T-cell (primary cell): ENCODE measurements at regions not wholly inside any gene's neighbourhood (a gene's known extent, or its start where the extent isn't known, plus 50 kb on each side); places are given as distances from the start of the nearest gene placed in this dataset.

Source experiments
- ATAC-seq, 4 experiments: fragments of 200-7000 bp in 3 of 4; fragments of 150-1000 bp in 1 of 4; cut with Tn5 transposase; replicated peaks in 1 of 4; 1 replicate in 3 of 4; 2 replicates in 1 of 4; pipeline ENCODE4 v1.10.0; 2021; ENCODE audit warnings: moderate library complexity in 3 of 4, mild to moderate bottlenecking in 2 of 4, moderate number of reproducible peaks in 1 of 4
- CTCF ChIA-PET, 2 donors: fragments of 300-600 bp; sonication (Branson Sonifier 250); formaldehyde crosslinking; loops; one replicate each; lab custom pipeline; 2022; ENCODE audit warnings: antibody characterized with exemption in 2 of 2; lab: Charles Lee
- POLR2A ChIA-PET, 2 donors: fragments of 300-600 bp; sonication (Branson Sonifier 250); formaldehyde crosslinking; loops; one replicate each; lab custom pipeline; 2022; ENCODE audit warnings: antibody characterized with exemption in 2 of 2; lab: Charles Lee
- DNase-seq, 35 experiments: peaks; one replicate each; pipeline versions ENCODE4 v3.0.0 to v3.0.0-alpha.2; 2013 to 2023
- H3K27ac ChIP-seq: one replicate; pipeline ENCODE4 v1.5.1; 2013; ENCODE audit warnings: low read length
- H3K27me3 ChIP-seq, 2 experiments: replicated peaks in 1 of 2; 1 replicate in 1 of 2; 2 replicates in 1 of 2; pipeline versions ENCODE4 v1.6.1 to v1.7.0; 2013; ENCODE audit warnings: low read length in 1 of 2, mixed read lengths in 1 of 2; ENCODE audit not compliant: control insufficient read depth in 2 of 2, insufficient read depth in 2 of 2; ENCODE audit errors: extremely low read depth in 1 of 2
- H3K36me3 ChIP-seq, 2 donors: 1 replicate in 1 of 2; 2 replicates in 1 of 2; pipeline versions ENCODE4 v1.6.1 to v1.7.0; 2013; ENCODE audit warnings: low read length in 1 of 2; ENCODE audit not compliant: control insufficient read depth in 2 of 2, insufficient read depth in 1 of 2; ENCODE audit errors: extremely low read depth in 1 of 2
- H3K4me1 ChIP-seq, 2 experiments: 1 replicate in 1 of 2; 2 replicates in 1 of 2; pipeline versions ENCODE4 v1.6.1 to v1.7.0; 2013; ENCODE audit warnings: low read length in 2 of 2, mixed read lengths in 1 of 2; ENCODE audit not compliant: insufficient read depth in 2 of 2, control insufficient read depth in 1 of 2; ENCODE audit errors: extremely low read depth in 1 of 2
- H3K4me3 ChIP-seq, 2 donors: 1 replicate in 1 of 2; 2 replicates in 1 of 2; pipeline versions ENCODE4 v1.5.1 to v1.7.0; 2013; ENCODE audit warnings: mild to moderate bottlenecking in 2 of 2, low read length in 1 of 2, moderate library complexity in 1 of 2; ENCODE audit not compliant: control insufficient read depth in 1 of 2; ENCODE audit errors: extremely low read depth in 1 of 2
- H3K9me3 ChIP-seq: 2 replicates; pipeline ENCODE4 v1.7.0; 2013
- H3K27ac Mint-ChIP-seq, 2 donors: one replicate each; pipeline ENCODE4 v1.8.0; 2020 to 2021; ENCODE audit warnings: mild to moderate bottlenecking in 2 of 2, mixed read lengths in 2 of 2
- H3K27me3 Mint-ChIP-seq, 2 donors: one replicate each; pipeline ENCODE4 v1.8.0; 2021 to 2022; ENCODE audit warnings: mixed read lengths in 2 of 2
- H3K36me3 Mint-ChIP-seq: one replicate; pipeline ENCODE4 v1.8.0; 2021; ENCODE audit warnings: mixed read lengths
- H3K4me1 Mint-ChIP-seq, 3 donors: one replicate each; pipeline ENCODE4 v1.8.0; 2020 to 2022; ENCODE audit warnings: mixed read lengths in 3 of 3, mild to moderate bottlenecking in 1 of 3
- H3K4me3 Mint-ChIP-seq, 3 donors: one replicate each; pipeline ENCODE4 v1.8.0; 2020 to 2022; ENCODE audit warnings: mild to moderate bottlenecking in 3 of 3, mixed read lengths in 3 of 3, moderate library complexity in 3 of 3
- H3K9me3 Mint-ChIP-seq, 3 donors: one replicate each; pipeline ENCODE4 v1.8.0; 2020 to 2022; ENCODE audit warnings: mixed read lengths in 3 of 3
- WGBS: methylation state at CpG from one replicate; pipeline ENCODE4 v1.1.5; 2013; ENCODE audit warnings: missing lambda C conversion rate; ENCODE audit not compliant: insufficient coverage; 5-methylcytosine and 5-hydroxymethylcytosine counted together

- ChIA-PET POLR2A (no interaction called here), CTCF (no interaction called here)
- Histone ChIP-seq H3K36me3 (no peaks in the 10 kb centered on the region), H3K4me3 (no peak overlapping the region), H3K27ac (no peak overlapping the region), H3K4me1 (no peaks in the 10 kb centered on the region), H3K9me3 (no peaks in the 10 kb centered on the region), H3K27me3 (no peaks in the 10 kb centered on the region)
- Mint-ChIP-seq H3K9me3 (no peaks in the 10 kb centered on the region), H3K4me1 (no peaks in the 10 kb centered on the region), H3K27me3 (peaks cover 0 to 19% of the 10 kb centered on the region in 2 donors), H3K27ac (no peak overlapping the region), H3K4me3 (no peak overlapping the region), H3K36me3 (no peaks in the 10 kb centered on the region)
- no peak for DNase-seq
- no peak for ATAC-seq
- WGBS, result no CpG with 5 or more reads among the region's 1 CpG
Observed at GRCh38 chr6:122077603-122078002, 321.8 kb upstream of the HSF2 start.

GRCh38 chr6:122078481-122078880 lies 321.0 kb upstream of the HSF2 start:
- DNase-seq, result no peak
- Histone ChIP-seq H3K9me3 (no peaks in the 10 kb centered on the region), H3K27ac (no peak overlapping the region), H3K4me3 (no peak overlapping the region), H3K4me1 (no peaks in the 10 kb centered on the region), H3K27me3 (no peaks in the 10 kb centered on the region), H3K36me3 (no peaks in the 10 kb centered on the region)
- H3K36me3 Mint-ChIP-seq, result no peaks in the 10 kb centered on the region
- H3K4me3 Mint-ChIP-seq, result no peak overlapping the region
- WGBS, result 83% methylated on average over 4 of the region's 4 CpGs
- H3K27ac Mint-ChIP-seq, result no peak overlapping the region
- peaks cover 0 to 19% of the 10 kb centered on the region in 2 donors for H3K27me3 Mint-ChIP-seq
- H3K9me3 Mint-ChIP-seq, result no peaks in the 10 kb centered on the region
- ChIA-PET CTCF (no interaction called here), POLR2A (no interaction called here)
- H3K4me1 Mint-ChIP-seq, result no peaks in the 10 kb centered on the region
- no peak for ATAC-seq

DNA sequence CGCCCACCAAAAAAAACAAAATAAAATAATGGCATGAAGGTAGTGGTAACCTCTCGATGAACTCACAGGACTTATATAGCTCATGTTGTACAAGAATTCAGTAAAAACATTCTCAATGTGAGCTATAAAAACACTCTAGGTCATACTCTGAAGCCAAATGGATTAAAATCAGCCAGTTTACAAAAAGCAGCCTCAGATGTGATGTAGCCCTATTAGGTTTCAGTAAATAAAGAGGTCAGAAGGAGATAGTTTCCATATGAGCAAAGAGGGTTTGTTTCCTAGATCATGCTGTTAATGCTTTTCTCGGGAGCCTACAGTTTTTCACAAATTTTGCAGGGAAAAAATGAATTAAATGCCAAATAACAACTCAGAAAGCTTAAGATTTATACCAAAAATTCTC lies 319.5 kb upstream of the HSF2 start:
- no peaks in the 10 kb centered on the region for H3K4me1 ChIP-seq
- no peak overlapping the region for H3K4me3 ChIP-seq
- Mint-ChIP-seq H3K36me3 (no peaks in the 10 kb centered on the region), H3K9me3 (no peaks in the 10 kb centered on the region), H3K27ac (no peak overlapping the region), H3K4me3 (no peak overlapping the region), H3K4me1 (no peaks in the 10 kb centered on the region), H3K27me3 (peaks cover 0 to 14% of the 10 kb centered on the region in 2 donors)
- CTCF ChIA-PET, result no interaction called here
- POLR2A ChIA-PET, result no interaction called here
- H3K27me3 ChIP-seq, result no peaks in the 10 kb centered on the region
- no peaks in the 10 kb centered on the region for H3K9me3 ChIP-seq
- ATAC-seq (no peak), DNase-seq (no peak)
- no CpG with 5 or more reads among the region's 3 CpGs for WGBS
- H3K36me3 ChIP-seq, result no peaks in the 10 kb centered on the region
- H3K27ac ChIP-seq, result no peak overlapping the region

- H3K9me3 ChIP-seq, result no peaks in the 10 kb centered on the region
- no peak overlapping the region for H3K4me3 Mint-ChIP-seq
- H3K27ac Mint-ChIP-seq, result no peak overlapping the region
- no peak overlapping the region for H3K27ac ChIP-seq
- H3K9me3 Mint-ChIP-seq, result no peaks in the 10 kb centered on the region
- CTCF ChIA-PET, result no interaction called here
- H3K27me3 Mint-ChIP-seq, result peaks cover 0 to 10% of the 10 kb centered on the region in 2 donors
- H3K27me3 ChIP-seq, result no peaks in the 10 kb centered on the region
- no peaks in the 10 kb centered on the region for H3K4me1 ChIP-seq
- POLR2A ChIA-PET, result interaction anchor here in 1 of 2 donors (0.6 kb wide), 1 partner anchor 1989 kb away, joined by 3 read pairs; no protein-coding TSS in a partner anchor
- H3K36me3 ChIP-seq, result no peaks in the 10 kb centered on the region
- ATAC-seq (no peak), DNase-seq (no peak)
- no peaks in the 10 kb centered on the region for H3K4me1 Mint-ChIP-seq
- H3K36me3 Mint-ChIP-seq, result no peaks in the 10 kb centered on the region
- WGBS, result 73% methylated on average over 3 of the region's 5 CpGs
- no peak overlapping the region for H3K4me3 ChIP-seq
Observed at GRCh38 chr6:122081921-122082320, 317.5 kb upstream of the HSF2 start.

- H3K27me3 Mint-ChIP-seq, result peaks cover 0 to 10% of the 10 kb centered on the region in 2 donors
- no peak overlapping the region for H3K27ac ChIP-seq
- H3K9me3 Mint-ChIP-seq, result no peaks in the 10 kb centered on the region
- no peak for ATAC-seq
- no peaks in the 10 kb centered on the region for H3K36me3 Mint-ChIP-seq
- no peak overlapping the region for H3K4me3 ChIP-seq
- H3K4me1 Mint-ChIP-seq, result no peaks in the 10 kb centered on the region
- H3K4me3 Mint-ChIP-seq, result no peak overlapping the region
- CTCF ChIA-PET, result no interaction called here
- H3K27ac Mint-ChIP-seq, result no peak overlapping the region
- 92% methylated on average over 12 of the region's 13 CpGs for WGBS
- H3K9me3 ChIP-seq, result no peaks in the 10 kb centered on the region
- no peaks in the 10 kb centered on the region for H3K36me3 ChIP-seq
- no peaks in the 10 kb centered on the region for H3K4me1 ChIP-seq
- H3K27me3 ChIP-seq, result no peaks in the 10 kb centered on the region
- no peak for DNase-seq
- POLR2A ChIA-PET, result interaction anchor here in 1 of 2 donors (0.6 kb wide), 1 partner anchor 1988 kb away, joined by 3 read pairs; no protein-coding TSS in a partner anchor
Observed at GRCh38 chr6:122082370-122082769, 317.1 kb upstream of the HSF2 start.

DNA sequence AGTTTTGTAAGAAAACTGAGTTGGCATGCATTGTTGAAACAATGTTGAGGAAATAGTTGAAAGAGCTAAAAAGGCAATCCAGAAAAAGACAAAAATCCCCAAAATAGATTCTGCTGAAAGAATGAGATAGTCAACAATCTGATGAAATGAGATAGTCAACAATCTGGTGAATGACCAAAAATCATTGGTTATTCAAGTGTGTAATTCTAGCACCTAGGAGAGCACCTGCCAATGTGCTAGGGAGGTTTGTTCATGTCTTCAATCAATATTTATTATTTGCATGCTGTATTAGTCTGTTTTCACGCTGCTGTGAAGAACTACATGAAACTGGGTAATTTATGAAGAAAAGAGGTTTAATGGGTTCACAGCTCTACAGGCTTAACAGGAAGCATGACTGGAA lies 307.1 kb upstream of the HSF2 start:
- Mint-ChIP-seq H3K27me3 (no peaks in the 10 kb centered on the region), H3K27ac (no peak overlapping the region), H3K4me3 (no peak overlapping the region), H3K9me3 (no peaks in the 10 kb centered on the region), H3K36me3 (no peaks in the 10 kb centered on the region), H3K4me1 (no peaks in the 10 kb centered on the region)
- Histone ChIP-seq H3K27me3 (no peaks in the 10 kb centered on the region), H3K27ac (no peak overlapping the region), H3K4me1 (no peaks in the 10 kb centered on the region), H3K9me3 (no peaks in the 10 kb centered on the region), H3K4me3 (no peak overlapping the region), H3K36me3 (no peaks in the 10 kb centered on the region)
- DNase-seq, result no peak
- no peak for ATAC-seq
- no CpG with 5 or more reads among the region's 1 CpG for WGBS
- ChIA-PET CTCF (no interaction called here), POLR2A (no interaction called here)

DNA sequence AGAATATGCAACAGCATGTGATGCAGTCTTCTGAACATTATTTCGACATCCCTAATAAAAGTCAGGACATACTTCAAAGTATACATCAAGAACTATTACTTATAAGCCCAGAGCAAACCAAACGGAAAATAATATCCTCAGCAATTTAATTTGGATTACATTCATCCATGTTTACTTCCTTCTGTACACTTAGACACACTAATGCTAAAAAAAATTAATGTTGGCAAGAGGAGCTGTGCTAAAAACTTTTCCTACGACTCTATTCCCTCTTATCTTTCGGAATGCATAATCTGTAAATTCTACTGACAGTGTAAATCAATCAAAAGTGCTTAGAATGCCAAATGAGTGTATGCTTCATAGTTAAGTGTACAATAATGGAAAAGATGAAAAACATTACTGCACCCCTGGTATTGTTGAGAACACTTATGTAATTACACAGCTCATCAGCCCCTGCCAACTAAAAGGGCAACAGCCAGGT lies 301.2 kb upstream of the HSF2 start:
- no peaks in the 10 kb centered on the region for H3K36me3 Mint-ChIP-seq
- POLR2A ChIA-PET, result no interaction called here
- Histone ChIP-seq H3K36me3 (no peaks in the 10 kb centered on the region), H3K4me3 (no peak overlapping the region), H3K27me3 (no peaks in the 10 kb centered on the region), H3K4me1 (no peaks in the 10 kb centered on the region), H3K27ac (no peak overlapping the region), H3K9me3 (no peaks in the 10 kb centered on the region)
- CTCF ChIA-PET, result no interaction called here
- no peaks in the 10 kb centered on the region for H3K4me1 Mint-ChIP-seq
- no CpG with 5 or more reads among the region's 4 CpGs for WGBS
- H3K9me3 Mint-ChIP-seq, result peaks cover 0 to 7% (median 0%) of the 10 kb centered on the region in 3 donors
- DNase-seq (no peak), ATAC-seq (no peak)
- no peak overlapping the region for H3K4me3 Mint-ChIP-seq
- H3K27ac Mint-ChIP-seq, result no peak overlapping the region
- peaks cover 0 to 4% of the 10 kb centered on the region in 2 donors for H3K27me3 Mint-ChIP-seq
